ENCODE measurements at regions not wholly inside any gene's neighbourhood (a gene's known extent, or its start where the extent isn't known, plus 50 kb on each side); places are given as distances from the start of the nearest gene placed in this dataset.

DNA sequence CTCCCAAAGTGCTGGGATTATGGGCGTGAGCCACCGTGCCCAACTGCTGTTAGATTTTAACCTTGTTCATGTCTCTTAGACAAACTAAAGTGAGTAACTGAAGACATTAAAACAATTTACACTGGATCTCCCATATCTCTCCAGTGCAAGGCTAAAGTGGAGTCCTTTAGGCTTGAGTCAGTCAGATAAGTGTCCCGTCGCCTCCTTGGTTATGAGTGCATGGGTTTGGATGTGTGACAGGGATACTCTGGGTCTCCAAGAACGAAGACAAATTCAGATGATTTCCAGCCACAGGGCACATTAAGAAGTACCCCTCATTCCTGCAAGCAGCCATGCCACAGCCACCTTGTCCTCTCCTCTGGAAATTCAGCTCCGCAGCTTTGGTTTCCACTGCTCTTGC is 66.1 kb upstream of the PDZD8 start:
- Histone ChIP-seq H3K4me1 (ENCODE audit: insufficient read depth, low read length, poor library complexity, severe bottlenecking) (no peaks in the 10 kb centered on the region), H3K36me3 (ENCODE audit: insufficient read depth, low read length) (no peaks in the 10 kb centered on the region), H3K4me3 (ENCODE audit: low read depth, low read length, poor library complexity, severe bottlenecking) (no peak overlapping the region), H3K9me2 (ENCODE audit: insufficient read depth, low read length) (no peaks in the 10 kb centered on the region), H4K20me1 (ENCODE audit: insufficient read depth, low read length) (no peaks in the 10 kb centered on the region), H2AFZ (ENCODE audit: low read length) (no peak overlapping the region), H3K9me3 (ENCODE audit: low read length) (no peaks in the 10 kb centered on the region), H3K4me2 (ENCODE audit: low read length) (no peak overlapping the region), H3K27ac (ENCODE audit: low read depth, low read length, poor library complexity, severe bottlenecking) (no peak overlapping the region), H3K79me2 (ENCODE audit: insufficient read depth, low read depth, low read length) (no peaks in the 10 kb centered on the region)
- CTCF ChIA-PET (ENCODE audit: unreplicated experiment) = no interaction called here
- no TSS peak for BruUV-seq (replicated peaks)
- POLR2A ChIA-PET = no interaction called here
- TF ChIP-seq EZH2phosphoT487 (IDR thresholded peaks at IDR 0.05; ENCODE audit: borderline replicate concordance, low read depth, low read length) = no peak
- TF ChIP-seq, protein P1, sequence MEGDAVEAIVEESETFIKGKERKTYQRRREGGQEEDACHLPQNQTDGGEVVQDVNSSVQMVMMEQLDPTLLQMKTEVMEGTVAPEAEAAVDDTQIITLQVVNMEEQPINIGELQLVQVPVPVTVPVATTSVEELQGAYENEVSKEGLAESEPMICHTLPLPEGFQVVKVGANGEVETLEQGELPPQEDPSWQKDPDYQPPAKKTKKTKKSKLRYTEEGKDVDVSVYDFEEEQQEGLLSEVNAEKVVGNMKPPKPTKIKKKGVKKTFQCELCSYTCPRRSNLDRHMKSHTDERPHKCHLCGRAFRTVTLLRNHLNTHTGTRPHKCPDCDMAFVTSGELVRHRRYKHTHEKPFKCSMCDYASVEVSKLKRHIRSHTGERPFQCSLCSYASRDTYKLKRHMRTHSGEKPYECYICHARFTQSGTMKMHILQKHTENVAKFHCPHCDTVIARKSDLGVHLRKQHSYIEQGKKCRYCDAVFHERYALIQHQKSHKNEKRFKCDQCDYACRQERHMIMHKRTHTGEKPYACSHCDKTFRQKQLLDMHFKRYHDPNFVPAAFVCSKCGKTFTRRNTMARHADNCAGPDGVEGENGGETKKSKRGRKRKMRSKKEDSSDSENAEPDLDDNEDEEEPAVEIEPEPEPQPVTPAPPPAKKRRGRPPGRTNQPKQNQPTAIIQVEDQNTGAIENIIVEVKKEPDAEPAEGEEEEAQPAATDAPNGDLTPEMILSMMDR (conservative IDR thresholded peaks at IDR 0.05; ENCODE audit: low read length) = no peak
- DNase-seq (ENCODE audit: low spot score) = no peak
- intact Hi-C loops (cut with micrococcal nuclease; ENCODE audit: unreplicated experiment) = no loop called here

DNA sequence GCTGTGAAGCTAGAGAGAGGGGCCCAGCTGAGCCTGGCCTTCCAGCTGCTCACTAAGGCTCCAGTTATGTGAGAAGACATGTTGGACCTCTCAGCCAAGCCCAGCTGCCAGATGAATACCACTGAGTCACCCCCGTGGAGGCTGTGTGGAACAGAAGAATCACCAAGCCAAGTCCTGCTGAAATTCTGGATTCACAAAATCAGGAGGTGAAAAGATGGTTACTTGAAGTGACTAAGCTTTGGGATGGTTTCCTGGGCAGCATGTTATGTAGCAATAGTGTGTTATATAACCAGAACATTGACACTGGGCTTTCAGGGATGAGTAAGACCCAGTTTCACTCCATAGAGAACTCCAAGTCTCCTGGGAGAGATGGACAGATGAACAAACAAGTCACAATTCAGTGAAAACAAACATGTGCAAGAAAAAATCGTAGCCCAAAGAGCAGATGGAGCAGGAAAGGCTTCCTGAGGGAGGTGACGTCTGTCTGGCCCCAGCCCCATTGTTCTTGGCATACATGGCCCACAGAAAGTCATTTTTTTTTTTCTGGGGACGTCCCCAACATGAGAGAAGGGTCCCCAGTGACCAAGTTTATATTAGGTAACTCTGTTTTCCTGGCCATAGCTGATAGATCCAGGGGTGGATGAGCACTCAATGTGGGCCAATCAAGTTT is 64.1 kb upstream of the PDZD8 start:
- H3K9me2 ChIP-seq (ENCODE audit: insufficient read depth, low read length) = no peaks in the 10 kb centered on the region
- H3K79me2 ChIP-seq (ENCODE audit: insufficient read depth, low read depth, low read length) = no peaks in the 10 kb centered on the region
- H3K4me1 ChIP-seq (ENCODE audit: insufficient read depth, low read length, poor library complexity, severe bottlenecking) = no peaks in the 10 kb centered on the region
- ChIA-PET POLR2A (no interaction called here), CTCF (ENCODE audit: unreplicated experiment) (no interaction called here)
- H4K20me1 ChIP-seq (ENCODE audit: insufficient read depth, low read length) = no peaks in the 10 kb centered on the region
- no TSS peak for BruUV-seq (replicated peaks)
- TF ChIP-seq EZH2phosphoT487 (IDR thresholded peaks at IDR 0.05; ENCODE audit: borderline replicate concordance, low read depth, low read length) = no peak
- TF ChIP-seq, protein P1 (conservative IDR thresholded peaks at IDR 0.05; ENCODE audit: low read length) = no peak
- H3K27ac ChIP-seq (ENCODE audit: low read depth, low read length, poor library complexity, severe bottlenecking) = no peak overlapping the region
- no peak overlapping the region for H2AFZ ChIP-seq (ENCODE audit: low read length)
- intact Hi-C loops (cut with micrococcal nuclease; ENCODE audit: unreplicated experiment) = no loop called here
- H3K4me3 ChIP-seq (ENCODE audit: low read depth, low read length, poor library complexity, severe bottlenecking) = no peak overlapping the region
- DNase-seq (ENCODE audit: low spot score) = no peak
- H3K9me3 ChIP-seq (ENCODE audit: low read length) = no peaks in the 10 kb centered on the region
- no peaks in the 10 kb centered on the region for H3K36me3 ChIP-seq (ENCODE audit: insufficient read depth, low read length)
- no peak overlapping the region for H3K4me2 ChIP-seq (ENCODE audit: low read length)

DNA sequence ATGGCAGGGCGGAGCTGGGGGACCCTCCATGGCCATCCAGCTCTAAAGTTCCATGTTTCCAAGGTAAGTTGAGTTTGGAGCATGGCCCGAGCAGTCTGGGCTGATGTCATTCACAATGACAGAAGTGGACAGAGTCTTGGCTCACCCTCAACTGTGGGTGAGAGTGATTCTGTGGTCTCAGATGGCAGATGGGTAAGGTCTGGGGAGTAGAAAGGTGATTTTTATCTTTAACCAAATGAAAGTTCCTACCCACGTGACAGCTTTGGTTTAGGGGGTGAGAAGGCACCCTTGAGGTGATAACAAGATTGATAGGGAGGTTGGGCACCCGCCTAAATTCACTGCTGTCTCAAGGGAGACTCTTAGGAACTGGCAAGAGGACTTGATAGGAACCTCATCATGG is 57.6 kb upstream of the PDZD8 start:
- H3K79me2 ChIP-seq (ENCODE audit: insufficient read depth, low read depth, low read length) = no peaks in the 10 kb centered on the region
- H3K4me1 ChIP-seq (ENCODE audit: insufficient read depth, low read length, poor library complexity, severe bottlenecking) = no peaks in the 10 kb centered on the region
- POLR2A ChIA-PET = no interaction called here
- DNase-seq (ENCODE audit: low spot score) = no peak
- H3K27ac ChIP-seq (ENCODE audit: low read depth, low read length, poor library complexity, severe bottlenecking) = no peak overlapping the region
- H3K4me3 ChIP-seq (ENCODE audit: low read depth, low read length, poor library complexity, severe bottlenecking) = no peak overlapping the region
- no peaks in the 10 kb centered on the region for H3K36me3 ChIP-seq (ENCODE audit: insufficient read depth, low read length)
- BruUV-seq (replicated peaks) = no TSS peak
- no peaks in the 10 kb centered on the region for H4K20me1 ChIP-seq (ENCODE audit: insufficient read depth, low read length)
- no peak overlapping the region for H3K4me2 ChIP-seq (ENCODE audit: low read length)
- no peak overlapping the region for H2AFZ ChIP-seq (ENCODE audit: low read length)
- H3K9me3 ChIP-seq (ENCODE audit: low read length) = no peaks in the 10 kb centered on the region
- TF ChIP-seq, protein P1 (conservative IDR thresholded peaks at IDR 0.05; ENCODE audit: low read length) = no peak
- H3K9me2 ChIP-seq (ENCODE audit: insufficient read depth, low read length) = no peaks in the 10 kb centered on the region
- intact Hi-C loops (cut with micrococcal nuclease; ENCODE audit: unreplicated experiment) = no loop called here
- CTCF ChIA-PET (ENCODE audit: unreplicated experiment) = no interaction called here

Measured in OCI-LY7 (cell line).